Upper lobe of left lung (tissue), 6 donors: ENCODE measurements at regions not wholly inside any gene's neighbourhood (a gene's known extent, or its start where the extent isn't known, plus 50 kb on each side); places are given as distances from the start of the nearest gene placed in this dataset.

ENCODE experiments used
- ATAC-seq, 2 donors: fragments of 200-7000 bp; cut with Tn5 transposase; one replicate each; pipeline ENCODE4 v1.9.1; 2022; ENCODE audit warnings: mild to moderate bottlenecking in 2 of 2, moderate library complexity in 2 of 2; ENCODE audit not compliant: low FRiP score in 2 of 2
- DNase-seq, 2 donors: peaks; one replicate each; pipeline ENCODE4 v3.0.0-alpha.2; 2019 to 2020
- H3K27ac ChIP-seq, 4 donors: fragments of 200-600 bp; sonication (generic); one replicate each; pipeline ENCODE4 v1.5.1; 2016 to 2019
- H3K27me3 ChIP-seq, 4 donors: fragments of 200-600 bp; sonication (generic); one replicate each; pipeline ENCODE4 v1.5.1; 2017 to 2019
- H3K36me3 ChIP-seq, 4 donors: fragments of 200-600 bp; sonication (generic); one replicate each; pipeline ENCODE4 v1.5.1; 2016 to 2019
- H3K4me1 ChIP-seq, 4 donors: fragments of 200-600 bp; sonication (generic); one replicate each; pipeline ENCODE4 v1.5.1; 2018 to 2019
- H3K4me3 ChIP-seq, 4 donors: fragments of 200-600 bp; sonication (generic); one replicate each; pipeline ENCODE4 v1.5.1; 2017 to 2019; ENCODE audit warnings: mild to moderate bottlenecking in 2 of 4, moderate library complexity in 1 of 4
- H3K9me3 ChIP-seq, 4 donors: fragments of 200-600 bp; sonication (generic); one replicate each; pipeline ENCODE4 v1.5.1; 2018 to 2019
- EP300 ChIP-seq, 4 donors: sonication (generic); formaldehyde crosslinking; IDR thresholded peaks; one replicate each; pipeline ENCODE4 v1.5.1; 2017; ENCODE audit warnings: antibody characterized with exemption in 4 of 4, control low read depth in 2 of 4
- POLR2A ChIP-seq, 4 donors: fragments of 450-650 bp; IDR thresholded peaks; one replicate each; pipeline ENCODE4 v1.5.1; 2016 to 2017; ENCODE audit warnings: antibody characterized with exemption in 4 of 4, mild to moderate bottlenecking in 2 of 4
- POLR2AphosphoS5 ChIP-seq, 2 donors: sonication (generic); formaldehyde crosslinking; IDR thresholded peaks; one replicate each; pipeline ENCODE4 v1.5.1; 2017; ENCODE audit warnings: antibody characterized with exemption in 2 of 2
- WGBS, 2 donors: methylation state at CpG; one replicate each; pipeline ENCODE4 v1.1.5; 2017 to 2018; 5-methylcytosine and 5-hydroxymethylcytosine counted together
- TF ChIP-seq, protein P1 (sequence below), 6 experiments: fragments of 450-650 bp in 4 of 6; fragments of 200-600 bp in 2 of 6; sonication (generic) in 2 of 6; IDR thresholded peaks; one replicate each; pipeline ENCODE4 v1.5.1; 2016 to 2019; ENCODE audit warnings: antibody characterized with exemption in 6 of 6
- donor health status: DM: no; HTN: no; CAD: no; lungs with moderate emphysema.
- donor health status: DM: no; HTN: yes; CAD: no; lungs with severe emphysema.

DNA sequence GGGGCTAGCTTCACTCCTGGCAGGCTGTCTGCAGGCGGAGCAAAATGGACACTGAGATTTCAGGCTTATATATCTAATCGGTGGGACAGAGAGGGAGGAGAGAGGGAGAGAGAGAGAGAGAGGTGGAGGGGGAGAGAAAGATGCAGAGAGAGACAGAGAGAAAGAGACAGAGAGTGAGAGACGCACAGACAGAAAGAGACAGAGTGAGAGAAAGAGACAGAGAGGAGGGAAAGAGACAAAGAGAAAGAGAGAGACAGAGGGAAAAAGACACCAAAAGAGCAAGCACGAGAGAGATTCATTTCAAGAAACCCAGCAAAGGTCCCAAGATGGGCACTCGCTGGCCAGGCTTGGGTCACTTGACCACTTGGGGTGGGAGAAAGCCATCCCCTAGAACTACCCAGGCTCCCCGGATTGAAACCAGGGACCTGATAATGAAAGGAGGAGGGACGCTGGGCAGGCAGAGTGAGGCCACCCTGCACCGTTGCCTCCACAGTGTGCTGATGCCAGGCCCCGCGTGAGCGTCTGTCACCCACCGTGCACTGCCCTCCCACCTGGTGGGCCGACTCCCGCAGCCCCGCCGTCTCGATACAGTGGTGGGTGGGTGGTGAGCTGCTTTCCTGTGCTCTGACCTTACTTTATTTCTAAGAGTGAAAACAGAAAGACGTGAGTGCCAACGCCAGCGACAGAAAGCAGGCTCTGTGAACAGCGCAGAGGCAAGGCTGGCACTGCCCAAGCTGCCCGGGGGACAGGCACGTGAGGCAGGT, 67.9 kb upstream of the SLCO4A1 start:
- H3K9me3 ChIP-seq: no peaks in the 10 kb centered on the region
- H3K27me3 ChIP-seq: peaks cover 0 to 17% (median 4%) of the 10 kb centered on the region in 4 donors
- DNase-seq (peak in 1 of 2 donors; percentile 49), ATAC-seq (no peak)
- no peaks in the 10 kb centered on the region for H3K4me1 ChIP-seq
- WGBS, 2 donors: 83% methylated on average over 23 of the region's 23 CpGs
- H3K36me3 ChIP-seq: no peaks in the 10 kb centered on the region
- H3K27ac ChIP-seq: no peak overlapping the region
- no peak for TF ChIP-seq POLR2A (IDR thresholded peaks at IDR 0.05)
- TF ChIP-seq, protein P1, sequence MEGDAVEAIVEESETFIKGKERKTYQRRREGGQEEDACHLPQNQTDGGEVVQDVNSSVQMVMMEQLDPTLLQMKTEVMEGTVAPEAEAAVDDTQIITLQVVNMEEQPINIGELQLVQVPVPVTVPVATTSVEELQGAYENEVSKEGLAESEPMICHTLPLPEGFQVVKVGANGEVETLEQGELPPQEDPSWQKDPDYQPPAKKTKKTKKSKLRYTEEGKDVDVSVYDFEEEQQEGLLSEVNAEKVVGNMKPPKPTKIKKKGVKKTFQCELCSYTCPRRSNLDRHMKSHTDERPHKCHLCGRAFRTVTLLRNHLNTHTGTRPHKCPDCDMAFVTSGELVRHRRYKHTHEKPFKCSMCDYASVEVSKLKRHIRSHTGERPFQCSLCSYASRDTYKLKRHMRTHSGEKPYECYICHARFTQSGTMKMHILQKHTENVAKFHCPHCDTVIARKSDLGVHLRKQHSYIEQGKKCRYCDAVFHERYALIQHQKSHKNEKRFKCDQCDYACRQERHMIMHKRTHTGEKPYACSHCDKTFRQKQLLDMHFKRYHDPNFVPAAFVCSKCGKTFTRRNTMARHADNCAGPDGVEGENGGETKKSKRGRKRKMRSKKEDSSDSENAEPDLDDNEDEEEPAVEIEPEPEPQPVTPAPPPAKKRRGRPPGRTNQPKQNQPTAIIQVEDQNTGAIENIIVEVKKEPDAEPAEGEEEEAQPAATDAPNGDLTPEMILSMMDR (IDR thresholded peaks at IDR 0.05): no peak
- no peak for TF ChIP-seq POLR2AphosphoS5 (IDR thresholded peaks at IDR 0.05)
- no peak for TF ChIP-seq EP300 (IDR thresholded peaks at IDR 0.05)
- H3K4me3 ChIP-seq: no peak overlapping the region

DNA sequence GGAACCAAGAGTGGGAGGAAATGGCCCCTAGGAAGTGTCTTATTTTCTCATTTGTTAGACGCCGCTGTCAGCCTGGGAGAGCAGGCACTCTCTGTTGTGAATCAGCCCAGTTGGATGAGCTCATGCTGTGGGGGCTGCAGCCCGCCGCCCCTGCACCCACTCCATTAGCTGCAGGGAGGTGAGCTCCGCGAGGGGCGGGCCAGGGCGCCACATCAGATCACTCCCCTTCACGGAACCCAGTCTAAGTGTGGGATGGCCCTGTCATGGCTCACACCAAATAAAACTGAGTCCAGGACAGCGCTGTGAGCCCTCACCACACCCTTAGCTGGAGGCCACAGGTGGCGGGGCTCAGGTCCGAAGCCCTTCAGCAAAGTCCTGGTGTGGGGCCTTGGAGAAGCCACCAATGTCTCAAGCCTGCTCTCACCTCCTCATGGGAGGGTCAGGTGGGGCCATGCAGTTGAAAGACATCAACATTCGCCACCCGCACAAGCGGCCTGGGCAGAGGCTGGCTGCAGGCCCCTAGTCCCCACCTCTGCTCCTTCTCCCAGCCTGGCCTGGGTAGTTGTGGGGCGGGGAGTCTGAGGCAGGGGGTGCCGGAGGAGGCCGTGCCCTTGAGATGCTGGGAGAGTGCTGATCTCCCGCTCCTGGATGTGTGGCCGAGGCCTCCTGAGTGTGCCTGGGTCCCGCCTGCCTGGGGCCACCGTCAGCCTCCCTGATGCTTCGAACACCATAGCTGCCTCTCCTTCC, 66.2 kb upstream of the SLCO4A1 start:
- ATAC-seq: peak in 1 of 2 donors; percentile 7
- peaks cover 0 to 21% (median 8%) of the 10 kb centered on the region in 4 donors for H3K27me3 ChIP-seq
- no peak overlapping the region for H3K27ac ChIP-seq
- H3K4me1 ChIP-seq: no peaks in the 10 kb centered on the region
- H3K4me3 ChIP-seq: no peak overlapping the region
- TF ChIP-seq, protein P1 (IDR thresholded peaks at IDR 0.05): no peak
- no peak for TF ChIP-seq POLR2AphosphoS5 (IDR thresholded peaks at IDR 0.05)
- TF ChIP-seq EP300 (IDR thresholded peaks at IDR 0.05): no peak
- TF ChIP-seq POLR2A (IDR thresholded peaks at IDR 0.05): no peak
- no peaks in the 10 kb centered on the region for H3K9me3 ChIP-seq
- 72 to 88% methylated on average over 5 to 22 of the region's 23 CpGs for WGBS, 2 donors
- DNase-seq: peak in 1 of 2 donors; percentile 77
- H3K36me3 ChIP-seq: no peaks in the 10 kb centered on the region

DNA sequence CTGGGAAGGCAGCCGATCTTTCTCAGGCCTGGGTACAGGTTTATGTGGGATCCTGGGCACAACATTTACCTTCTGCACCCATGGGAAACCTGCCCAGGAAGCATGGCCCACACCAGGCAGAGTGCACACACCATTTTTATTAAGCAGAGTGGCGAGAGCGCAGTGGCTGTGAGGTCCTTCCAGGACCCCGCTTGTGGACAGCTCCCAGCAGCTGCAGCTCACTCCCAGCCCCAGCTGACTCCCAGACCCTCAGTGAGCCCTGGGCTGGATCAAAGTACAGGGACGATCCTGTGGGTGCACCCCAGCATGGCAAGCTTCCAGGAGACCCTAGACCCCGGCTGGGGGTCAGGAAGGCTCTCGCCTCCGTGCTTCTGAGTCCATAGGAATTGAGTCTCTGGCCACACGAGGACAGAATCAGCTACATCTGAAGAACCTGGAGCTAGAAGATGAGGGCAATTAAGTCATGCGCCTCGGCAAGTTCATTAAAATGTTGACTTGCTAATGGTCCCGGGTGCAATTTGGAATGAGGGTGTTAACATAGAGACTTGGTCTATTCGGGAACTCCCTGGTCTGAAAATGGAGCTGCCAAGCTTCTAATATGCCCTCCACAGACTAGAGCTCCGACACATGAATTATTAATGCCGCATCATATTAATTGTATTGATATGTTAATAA, 65.4 kb upstream of the SLCO4A1 start:
- WGBS, 2 donors: 43 to 55% methylated on average over 6 to 15 of the region's 15 CpGs

DNA sequence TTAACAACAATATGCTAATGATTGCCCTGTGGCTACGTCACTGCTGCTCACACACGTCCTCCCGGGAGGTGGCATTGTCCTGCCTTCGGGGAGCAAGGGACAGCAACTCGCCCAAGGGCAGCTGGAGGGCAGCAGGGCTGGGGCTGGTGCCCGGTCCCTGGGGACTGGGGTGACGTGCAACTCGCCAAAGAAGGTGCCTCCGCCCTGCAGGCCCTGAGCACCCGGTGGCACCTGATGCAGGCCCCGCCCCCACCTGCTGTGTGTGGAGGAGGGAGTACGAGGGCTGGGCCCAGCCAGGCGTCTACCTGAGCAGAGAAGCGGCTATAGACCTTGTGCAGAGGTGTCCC, 64.8 kb upstream of the SLCO4A1 start:
- H3K4me1 ChIP-seq: peaks cover 0 to 11% (median 2%) of the 10 kb centered on the region in 4 donors
- no peak overlapping the region for H3K4me3 ChIP-seq
- ATAC-seq (no peak), DNase-seq (peak in 1 of 2 donors; percentile 73)
- no peaks in the 10 kb centered on the region for H3K9me3 ChIP-seq
- no peaks in the 10 kb centered on the region for H3K36me3 ChIP-seq
- peaks cover 0 to 26% (median 13%) of the 10 kb centered on the region in 4 donors for H3K27me3 ChIP-seq
- H3K27ac ChIP-seq: no peak overlapping the region
- TF ChIP-seq EP300 (IDR thresholded peaks at IDR 0.05): no peak
- TF ChIP-seq POLR2A (IDR thresholded peaks at IDR 0.05): no peak
- no peak for TF ChIP-seq POLR2AphosphoS5 (IDR thresholded peaks at IDR 0.05)
- TF ChIP-seq, protein P1 (IDR thresholded peaks at IDR 0.05): no peak
- WGBS, 2 donors: 37 to 41% methylated on average over 10 of the region's 14 CpGs

More for the DNA sequence above, 65.4 kb upstream of the SLCO4A1 start:
- peaks cover 0 to 26% (median 11%) of the 10 kb centered on the region in 4 donors for H3K27me3 ChIP-seq
- TF ChIP-seq POLR2AphosphoS5 (IDR thresholded peaks at IDR 0.05) (no peak), EP300 (IDR thresholded peaks at IDR 0.05) (no peak), POLR2A (IDR thresholded peaks at IDR 0.05) (no peak)
- TF ChIP-seq, protein P1 (IDR thresholded peaks at IDR 0.05): no peak
- H3K9me3 ChIP-seq: no peaks in the 10 kb centered on the region
- ATAC-seq (no peak), DNase-seq (no peak)
- H3K4me3 ChIP-seq: no peak overlapping the region
- H3K36me3 ChIP-seq: no peaks in the 10 kb centered on the region
- peaks cover 0 to 6% (median 1%) of the 10 kb centered on the region in 4 donors for H3K4me1 ChIP-seq
- H3K27ac ChIP-seq: no peak overlapping the region
